NOMO-1 treated with dmso at 0.1 percent for 144 hours (cell line): ENCODE measurements at regions not wholly inside any gene's neighbourhood (a gene's known extent, or its start where the extent isn't known, plus 50 kb on each side); places are given as distances from the start of the nearest gene placed in this dataset.
"Not testable (repeated sequence)": the region's sequence is repeated elsewhere in the genome, so short reads cannot be mapped to it uniquely, and the experiment has no call there.

Experiments used
- DNase-seq: peaks from one replicate; lab custom pipeline; 2025; ENCODE audit not compliant: unreplicated experiment; lab: John Stamatoyannopoulos, UW

GRCh38 chr5:101278011-101278687, 375.1 kb upstream of the ST8SIA4 start:
- no peak for DNase-seq

- no peak for DNase-seq
These were observed 368.9 kb upstream of the ST8SIA4 start for GRCh38 chr5:101271945-101272344.

GRCh38 chr5:101271416-101271815, 368.3 kb upstream of the ST8SIA4 start:
- no peak for DNase-seq

- no peak for DNase-seq
These were observed 357.8 kb upstream of the ST8SIA4 start for GRCh38 chr5:101260857-101261256.

GRCh38 chr5:101253096-101253495, 350.0 kb upstream of the ST8SIA4 start:
- no peak for DNase-seq

GRCh38 chr5:101244621-101245020, 341.5 kb upstream of the ST8SIA4 start:
- no peak for DNase-seq

GRCh38 chr5:101212942-101213514, 309.9 kb upstream of the ST8SIA4 start:
- DNase-seq: no peak

- no peak for DNase-seq
These were observed 303.5 kb upstream of the ST8SIA4 start for GRCh38 chr5:101206534-101206933.

GRCh38 chr5:101205065-101205464, 302.0 kb upstream of the ST8SIA4 start:
- DNase-seq: not testable (repeated sequence)

GRCh38 chr5:101180365-101180764, 277.3 kb upstream of the ST8SIA4 start:
- DNase-seq: not testable (repeated sequence)

GRCh38 chr5:101176605-101177004, 273.5 kb upstream of the ST8SIA4 start:
- no peak for DNase-seq

- DNase-seq: no peak
These were observed 271.9 kb upstream of the ST8SIA4 start for GRCh38 chr5:101174981-101175380.

- no peak for DNase-seq
These were observed 260.0 kb upstream of the ST8SIA4 start for GRCh38 chr5:101163088-101163487.

- DNase-seq: no peak
These were observed 256.9 kb upstream of the ST8SIA4 start for GRCh38 chr5:101160002-101160401.

- DNase-seq: no peak
These were observed 255.9 kb upstream of the ST8SIA4 start for GRCh38 chr5:101159006-101159405.

- no peak for DNase-seq
These were observed 250.4 kb upstream of the ST8SIA4 start for GRCh38 chr5:101153526-101153925.

GRCh38 chr5:101143526-101143925, 240.4 kb upstream of the ST8SIA4 start:
- DNase-seq: no peak

GRCh38 chr5:101142102-101142501, 239.0 kb upstream of the ST8SIA4 start:
- no peak for DNase-seq

- no peak for DNase-seq
These were observed 233.4 kb upstream of the ST8SIA4 start for GRCh38 chr5:101136454-101136853.

GRCh38 chr5:101123363-101123762, 220.3 kb upstream of the ST8SIA4 start:
- DNase-seq: no peak

GRCh38 chr5:101112645-101113044, 209.6 kb upstream of the ST8SIA4 start:
- DNase-seq: no peak

- no peak for DNase-seq
These were observed 200.8 kb upstream of the ST8SIA4 start for GRCh38 chr5:101103874-101104273.

- no peak for DNase-seq
These were observed 199.4 kb upstream of the ST8SIA4 start for GRCh38 chr5:101102506-101102905.
